ENCODE measurements at regions not wholly inside any gene's neighbourhood (a gene's known extent, or its start where the extent isn't known, plus 50 kb on each side); places are given as distances from the start of the nearest gene placed in this dataset.

- DNase-seq (ENCODE audit: low read depth in 4 of 4, low spot score in 3 of 4) = no peak
Observed at GRCh38 chr9:118455788-118456187, 751.6 kb downstream of the TLR4 start.

GRCh38 chr9:118457171-118458000 is 753.2 kb downstream of the TLR4 start:
- no peak for DNase-seq (ENCODE audit: low read depth in 4 of 4, low spot score in 3 of 4)

- no peak for DNase-seq (ENCODE audit: low read depth in 4 of 4, low spot score in 3 of 4)
Observed at GRCh38 chr9:118459913-118460312, 755.7 kb downstream of the TLR4 start.

GRCh38 chr9:118463419-118463818 is 759.2 kb downstream of the TLR4 start:
- DNase-seq (ENCODE audit: low read depth in 4 of 4, low spot score in 3 of 4) = no peak

GRCh38 chr9:118473521-118473920 is 769.3 kb downstream of the TLR4 start:
- no peak for DNase-seq (ENCODE audit: low read depth in 4 of 4, low spot score in 3 of 4)

- no peak for DNase-seq (ENCODE audit: low read depth in 4 of 4, low spot score in 3 of 4)
Observed at GRCh38 chr9:118478752-118479151, 774.5 kb downstream of the TLR4 start.

- no peak for DNase-seq (ENCODE audit: low read depth in 4 of 4, low spot score in 3 of 4)
Observed at GRCh38 chr9:118482306-118482705, 778.1 kb downstream of the TLR4 start.

GRCh38 chr9:118483677-118484076 is 779.5 kb downstream of the TLR4 start:
- DNase-seq (ENCODE audit: low read depth in 4 of 4, low spot score in 3 of 4) = no peak

GRCh38 chr9:118503236-118503635 is 799.0 kb downstream of the TLR4 start:
- DNase-seq (ENCODE audit: low read depth in 4 of 4, low spot score in 3 of 4) = no peak

- no peak for DNase-seq (ENCODE audit: low read depth in 4 of 4, low spot score in 3 of 4)
Observed at GRCh38 chr9:118510711-118511110, 806.5 kb downstream of the TLR4 start.

GRCh38 chr9:118515947-118516346 is 811.7 kb downstream of the TLR4 start:
- DNase-seq (ENCODE audit: low read depth in 4 of 4, low spot score in 3 of 4) = no peak

GRCh38 chr9:118521261-118521660 is 817.1 kb downstream of the TLR4 start:
- no peak for DNase-seq (ENCODE audit: low read depth in 4 of 4, low spot score in 3 of 4)

GRCh38 chr9:118522093-118523028 is 818.2 kb downstream of the TLR4 start:
- peak; percentile 23 to 33 (median 26) for DNase-seq (ENCODE audit: low read depth in 4 of 4, low spot score in 3 of 4)

- no peak for DNase-seq (ENCODE audit: low read depth in 4 of 4, low spot score in 3 of 4)
Observed at GRCh38 chr9:118527261-118527660, 823.1 kb downstream of the TLR4 start.

GRCh38 chr9:118529210-118529609 is 825.0 kb downstream of the TLR4 start:
- no peak for DNase-seq (ENCODE audit: low read depth in 4 of 4, low spot score in 3 of 4)

- no peak for DNase-seq (ENCODE audit: low read depth in 4 of 4, low spot score in 3 of 4)
Observed at GRCh38 chr9:118529624-118530214, 825.5 kb downstream of the TLR4 start.

- DNase-seq (ENCODE audit: low read depth in 4 of 4, low spot score in 3 of 4) = no peak
Observed at GRCh38 chr9:118532592-118532991, 828.4 kb downstream of the TLR4 start.

GRCh38 chr9:118533101-118533500 is 828.9 kb downstream of the TLR4 start:
- DNase-seq (ENCODE audit: low read depth in 4 of 4, low spot score in 3 of 4) = no peak

GRCh38 chr9:118533850-118534249 is 829.6 kb downstream of the TLR4 start:
- DNase-seq (ENCODE audit: low read depth in 4 of 4, low spot score in 3 of 4) = no peak

GRCh38 chr9:118536153-118536552 is 832.0 kb downstream of the TLR4 start:
- no peak for DNase-seq (ENCODE audit: low read depth in 4 of 4, low spot score in 3 of 4)

GRCh38 chr9:118538959-118539358 is 830.3 kb downstream of the BRINP1 start:
- no peak for DNase-seq (ENCODE audit: low read depth in 4 of 4, low spot score in 3 of 4)

Data from right renal pelvis (tissue), 4 donors.